ENCODE measurements at regions not wholly inside any gene's neighbourhood (a gene's known extent, or its start where the extent isn't known, plus 50 kb on each side); places are given as distances from the start of the nearest gene placed in this dataset.

- no peaks in the 10 kb centered on the region for H3K36me3 ChIP-seq (ENCODE audit: low read depth, missing control alignments)
- no peaks in the 10 kb centered on the region for H3K9me3 ChIP-seq
- H3K27ac ChIP-seq: no peak overlapping the region
- no peak for DNase-seq
- no peak for TF ChIP-seq POLR2A (IDR thresholded peaks at IDR 0.05)
- 48 to 54% methylated on average over 1 of the region's 1 CpG for WGBS, 2 donors
- H3K4me1 ChIP-seq: no peaks in the 10 kb centered on the region
- no peaks in the 10 kb centered on the region for H3K27me3 ChIP-seq
- H3K4me3 ChIP-seq: no peak overlapping the region
- intact Hi-C loops (cut with DNase I; ENCODE audit: low total_unique reads): no loop called here
These were observed 1136.0 kb downstream of the SUCLG1 start for GRCh38 chr2:83323038-83323437.

DNA sequence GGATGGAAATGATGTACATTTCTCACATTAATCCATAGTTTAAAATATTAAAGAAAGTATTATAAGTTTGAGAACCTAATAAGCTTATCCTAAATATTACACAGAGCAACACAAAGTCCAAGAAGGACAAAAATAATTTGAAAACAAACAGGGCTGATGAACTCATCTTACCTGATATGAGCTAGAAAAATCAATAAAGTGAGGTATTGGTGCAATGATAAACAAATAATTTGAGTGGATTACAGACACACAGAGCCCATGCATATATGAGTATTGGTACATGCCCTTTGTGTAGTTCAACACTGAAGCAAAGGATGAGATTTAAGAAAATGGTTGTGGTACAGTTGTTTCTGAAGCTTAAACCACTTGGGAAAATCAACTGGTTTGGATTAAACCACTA is 1139.0 kb downstream of the SUCLG1 start:
- Histone ChIP-seq H3K4me3 (no peak overlapping the region), H3K9me3 (no peaks in the 10 kb centered on the region), H3K36me3 (ENCODE audit: low read depth, missing control alignments) (no peaks in the 10 kb centered on the region), H3K27ac (no peak overlapping the region), H3K27me3 (no peaks in the 10 kb centered on the region), H3K4me1 (no peaks in the 10 kb centered on the region)
- TF ChIP-seq POLR2A (IDR thresholded peaks at IDR 0.05) (no peak), CTCF (IDR thresholded peaks at IDR 0.05) (no peak)
- intact Hi-C loops (cut with DNase I; ENCODE audit: low total_unique reads): no loop called here
- DNase-seq: no peak

GRCh38 chr2:83305758-83306378 is 1153.2 kb downstream of the SUCLG1 start:
- H3K36me3 ChIP-seq (ENCODE audit: low read depth, missing control alignments): no peaks in the 10 kb centered on the region
- no peak overlapping the region for H3K4me3 ChIP-seq
- no peaks in the 10 kb centered on the region for H3K27me3 ChIP-seq
- no peak for DNase-seq
- no peak overlapping the region for H3K27ac ChIP-seq
- 81 to 90% methylated on average over 11 of the region's 11 CpGs for WGBS, 2 donors
- H3K9me3 ChIP-seq: no peaks in the 10 kb centered on the region
- no peaks in the 10 kb centered on the region for H3K4me1 ChIP-seq
- no peak for TF ChIP-seq CTCF (IDR thresholded peaks at IDR 0.05)
- no peak for TF ChIP-seq POLR2A (IDR thresholded peaks at IDR 0.05)
- intact Hi-C loops (cut with DNase I; ENCODE audit: low total_unique reads): no loop called here

- Histone ChIP-seq H3K4me3 (no peak overlapping the region), H3K36me3 (ENCODE audit: low read depth, missing control alignments) (no peaks in the 10 kb centered on the region), H3K27ac (no peak overlapping the region), H3K9me3 (no peaks in the 10 kb centered on the region), H3K4me1 (no peaks in the 10 kb centered on the region), H3K27me3 (no peaks in the 10 kb centered on the region)
- 85 to 98% methylated on average over 4 of the region's 4 CpGs for WGBS, 2 donors
- intact Hi-C loops (cut with DNase I; ENCODE audit: low total_unique reads): no loop called here
- TF ChIP-seq POLR2A (IDR thresholded peaks at IDR 0.05) (no peak), CTCF (IDR thresholded peaks at IDR 0.05) (no peak)
- DNase-seq: no peak
These were observed 1168.0 kb downstream of the SUCLG1 start for GRCh38 chr2:83291083-83291482.

- intact Hi-C loops (cut with DNase I; ENCODE audit: low total_unique reads): no loop called here
- Histone ChIP-seq H3K27ac (no peak overlapping the region), H3K36me3 (ENCODE audit: low read depth, missing control alignments) (no peaks in the 10 kb centered on the region), H3K4me3 (no peak overlapping the region), H3K4me1 (no peaks in the 10 kb centered on the region), H3K9me3 (no peaks in the 10 kb centered on the region), H3K27me3 (no peaks in the 10 kb centered on the region)
- DNase-seq: no peak
- TF ChIP-seq POLR2A (IDR thresholded peaks at IDR 0.05): no peak
- TF ChIP-seq CTCF (IDR thresholded peaks at IDR 0.05): no peak
These were observed 1176.2 kb downstream of the SUCLG1 start for GRCh38 chr2:83282841-83283240.

Data from testis (tissue), 2 donors.